ENCODE measurements at regions not wholly inside any gene's neighbourhood (a gene's known extent, or its start where the extent isn't known, plus 50 kb on each side); places are given as distances from the start of the nearest gene placed in this dataset.

DNA sequence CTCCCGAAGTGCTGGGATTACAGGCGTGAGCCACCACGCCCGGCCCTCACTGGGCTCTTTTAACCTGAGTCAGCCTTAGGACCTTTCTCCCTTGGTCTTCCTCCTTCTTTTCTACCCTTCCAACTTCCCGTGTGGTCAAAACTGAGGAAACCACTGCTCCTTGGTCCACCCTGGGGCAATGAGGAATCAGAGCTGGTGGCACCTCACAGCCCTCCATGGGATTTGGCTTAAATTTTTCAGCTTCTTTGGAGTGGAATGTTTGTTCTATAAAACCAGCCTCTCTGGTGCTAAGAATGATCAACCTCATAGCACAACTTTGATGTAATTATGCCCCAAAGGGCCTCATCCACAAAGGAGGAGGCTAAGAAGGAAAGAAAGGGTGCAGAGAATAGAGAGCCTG, 76.6 kb upstream of the CFAP20DC start:
- WGBS (ENCODE audit: insufficient coverage): 92% methylated on average over 4 of the region's 5 CpGs
- no peak overlapping the region for H3K27ac ChIP-seq (ENCODE audit: low read length)
- H3K4me1 Mint-ChIP-seq: no peaks in the 10 kb centered on the region

DNA sequence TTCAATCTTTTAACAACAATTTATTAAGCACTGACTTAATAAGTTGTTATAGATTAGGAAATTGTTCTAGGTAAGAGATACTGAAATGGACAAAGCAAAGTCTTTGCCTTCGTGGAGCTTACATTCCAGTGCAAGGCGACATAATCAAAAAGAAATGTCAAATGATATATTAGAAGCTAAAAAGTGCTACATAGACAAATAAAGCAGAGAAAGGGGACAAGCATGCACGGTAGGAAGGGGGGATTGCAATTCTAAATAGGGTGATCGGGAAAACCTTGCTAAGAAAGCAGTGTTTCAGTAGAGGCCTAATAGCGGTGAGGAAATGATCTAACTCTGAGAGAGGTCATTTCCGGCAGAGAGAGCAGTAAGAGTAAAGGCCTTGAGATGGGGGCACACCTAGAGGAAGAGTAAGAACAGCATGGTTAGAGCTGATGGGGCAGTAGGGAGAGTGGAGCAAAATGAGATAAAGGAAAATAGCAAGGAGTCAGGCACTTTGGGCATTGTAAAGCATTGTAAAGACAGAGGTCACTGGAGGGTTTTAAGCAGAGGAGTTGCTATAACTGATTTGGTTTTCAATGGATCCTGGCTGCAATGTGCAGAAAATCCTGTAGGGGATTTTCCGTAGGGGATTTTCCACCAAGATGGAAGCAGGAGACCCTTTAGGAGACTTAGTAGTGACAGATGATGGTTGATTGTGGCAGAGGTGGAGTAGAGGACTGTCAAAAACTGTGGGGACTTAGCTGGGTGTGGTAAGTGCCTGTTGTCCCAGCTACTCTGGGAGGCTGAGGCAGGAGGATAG, 71.7 kb upstream of the CFAP20DC start:
- POLR2A ChIA-PET: no interaction called here
- no peaks in the 10 kb centered on the region for H3K36me3 Mint-ChIP-seq
- H3K9me3 Mint-ChIP-seq: peaks cover 0 to 3% (median 0%) of the 10 kb centered on the region in 3 donors
- no peaks in the 10 kb centered on the region for H3K4me1 ChIP-seq (ENCODE audit: control insufficient read depth in 1 of 2, extremely low read depth in 1 of 2, insufficient read depth in 2 of 2, low read length in 2 of 2)
- peaks cover 0 to 5% of the 10 kb centered on the region in 2 donors for H3K27me3 Mint-ChIP-seq
- no peaks in the 10 kb centered on the region for H3K9me3 ChIP-seq
- WGBS (ENCODE audit: insufficient coverage): 94% methylated on average over 5 of the region's 7 CpGs
- DNase-seq: no peak
- H3K4me3 Mint-ChIP-seq: no peak overlapping the region
- no peak overlapping the region for H3K27ac Mint-ChIP-seq
- H3K4me3 ChIP-seq (ENCODE audit: control insufficient read depth in 1 of 2, extremely low read depth in 1 of 2, low read length in 1 of 2): no peak overlapping the region
- H3K27me3 ChIP-seq (replicated peaks in 1 of 2; ENCODE audit: control insufficient read depth in 2 of 2, extremely low read depth in 1 of 2, insufficient read depth in 2 of 2, low read length in 1 of 2): no peaks in the 10 kb centered on the region
- H3K4me1 Mint-ChIP-seq: no peaks in the 10 kb centered on the region
- CTCF ChIA-PET: no interaction called here
- H3K27ac ChIP-seq (ENCODE audit: low read length): no peak overlapping the region
- no peak for ATAC-seq (replicated peaks in 1 of 4)
- no peaks in the 10 kb centered on the region for H3K36me3 ChIP-seq (ENCODE audit: control insufficient read depth in 2 of 2, extremely low read depth in 1 of 2, insufficient read depth in 1 of 2, low read length in 1 of 2)

More for the DNA sequence above, 76.6 kb upstream of the CFAP20DC start:
- H3K4me3 ChIP-seq (ENCODE audit: control insufficient read depth in 1 of 2, extremely low read depth in 1 of 2, low read length in 1 of 2): no peak overlapping the region
- ATAC-seq (replicated peaks in 1 of 4) (no peak), DNase-seq (no peak)
- H3K9me3 ChIP-seq: no peaks in the 10 kb centered on the region
- no peaks in the 10 kb centered on the region for H3K36me3 Mint-ChIP-seq
- no peaks in the 10 kb centered on the region for H3K36me3 ChIP-seq (ENCODE audit: control insufficient read depth in 2 of 2, extremely low read depth in 1 of 2, insufficient read depth in 1 of 2, low read length in 1 of 2)
- ChIA-PET POLR2A (no interaction called here), CTCF (interaction anchor here in 1 of 2 donors (0.7 kb wide), 1 partner anchor 24 kb away, joined by 3 read pairs; no protein-coding TSS in a partner anchor)
- no peaks in the 10 kb centered on the region for H3K27me3 Mint-ChIP-seq
- no peak overlapping the region for H3K27ac Mint-ChIP-seq
- H3K9me3 Mint-ChIP-seq: peaks cover 0 to 3% (median 0%) of the 10 kb centered on the region in 3 donors
- no peaks in the 10 kb centered on the region for H3K4me1 ChIP-seq (ENCODE audit: control insufficient read depth in 1 of 2, extremely low read depth in 1 of 2, insufficient read depth in 2 of 2, low read length in 2 of 2)
- H3K27me3 ChIP-seq (replicated peaks in 1 of 2; ENCODE audit: control insufficient read depth in 2 of 2, extremely low read depth in 1 of 2, insufficient read depth in 2 of 2, low read length in 1 of 2): no peaks in the 10 kb centered on the region
- H3K4me3 Mint-ChIP-seq: no peak overlapping the region

- peaks cover 0 to 3% (median 0%) of the 10 kb centered on the region in 3 donors for H3K4me1 Mint-ChIP-seq
- no peaks in the 10 kb centered on the region for H3K4me1 ChIP-seq (ENCODE audit: control insufficient read depth in 1 of 2, extremely low read depth in 1 of 2, insufficient read depth in 2 of 2, low read length in 2 of 2)
- H3K4me3 Mint-ChIP-seq: no peak overlapping the region
- ChIA-PET POLR2A (no interaction called here), CTCF (no interaction called here)
- WGBS (ENCODE audit: insufficient coverage): 100% methylated on average over 1 of the region's 3 CpGs
- no peak overlapping the region for H3K27ac ChIP-seq (ENCODE audit: low read length)
- ATAC-seq (replicated peaks in 1 of 4) (no peak), DNase-seq (no peak)
- no peak overlapping the region for H3K27ac Mint-ChIP-seq
- H3K36me3 Mint-ChIP-seq: no peaks in the 10 kb centered on the region
- H3K4me3 ChIP-seq (ENCODE audit: control insufficient read depth in 1 of 2, extremely low read depth in 1 of 2, low read length in 1 of 2): no peak overlapping the region
- H3K9me3 ChIP-seq: no peaks in the 10 kb centered on the region
- H3K36me3 ChIP-seq (ENCODE audit: control insufficient read depth in 2 of 2, extremely low read depth in 1 of 2, insufficient read depth in 1 of 2, low read length in 1 of 2): no peaks in the 10 kb centered on the region
- peaks cover 0 to 5% of the 10 kb centered on the region in 2 donors for H3K27me3 Mint-ChIP-seq
- peaks cover 0 to 3% (median 0%) of the 10 kb centered on the region in 3 donors for H3K9me3 Mint-ChIP-seq
- H3K27me3 ChIP-seq (replicated peaks in 1 of 2; ENCODE audit: control insufficient read depth in 2 of 2, extremely low read depth in 1 of 2, insufficient read depth in 2 of 2, low read length in 1 of 2): no peaks in the 10 kb centered on the region
These were observed 69.1 kb upstream of the CFAP20DC start for GRCh38 chr3:59118928-59119327.

GRCh38 chr3:59117396-59117795, 67.6 kb upstream of the CFAP20DC start:
- WGBS (ENCODE audit: insufficient coverage): no CpG with 5 or more reads among the region's 3 CpGs
- Mint-ChIP-seq H3K27ac (no peak overlapping the region), H3K4me1 (peaks cover 0 to 3% (median 0%) of the 10 kb centered on the region in 3 donors), H3K27me3 (peaks cover 4 to 5% of the 10 kb centered on the region in 2 donors), H3K9me3 (no peaks in the 10 kb centered on the region), H3K36me3 (no peaks in the 10 kb centered on the region), H3K4me3 (no peak overlapping the region)
- ChIA-PET CTCF (no interaction called here), POLR2A (no interaction called here)
- DNase-seq (no peak), ATAC-seq (replicated peaks in 1 of 4) (no peak)
- H3K27ac ChIP-seq (ENCODE audit: low read length): no peak overlapping the region
- no peaks in the 10 kb centered on the region for H3K36me3 ChIP-seq (ENCODE audit: control insufficient read depth in 2 of 2, extremely low read depth in 1 of 2, insufficient read depth in 1 of 2, low read length in 1 of 2)
- H3K4me1 ChIP-seq (ENCODE audit: control insufficient read depth in 1 of 2, extremely low read depth in 1 of 2, insufficient read depth in 2 of 2, low read length in 2 of 2): no peaks in the 10 kb centered on the region
- no peak overlapping the region for H3K4me3 ChIP-seq (ENCODE audit: control insufficient read depth in 1 of 2, extremely low read depth in 1 of 2, low read length in 1 of 2)
- H3K9me3 ChIP-seq: no peaks in the 10 kb centered on the region
- H3K27me3 ChIP-seq (replicated peaks in 1 of 2; ENCODE audit: control insufficient read depth in 2 of 2, extremely low read depth in 1 of 2, insufficient read depth in 2 of 2, low read length in 1 of 2): no peaks in the 10 kb centered on the region

DNA sequence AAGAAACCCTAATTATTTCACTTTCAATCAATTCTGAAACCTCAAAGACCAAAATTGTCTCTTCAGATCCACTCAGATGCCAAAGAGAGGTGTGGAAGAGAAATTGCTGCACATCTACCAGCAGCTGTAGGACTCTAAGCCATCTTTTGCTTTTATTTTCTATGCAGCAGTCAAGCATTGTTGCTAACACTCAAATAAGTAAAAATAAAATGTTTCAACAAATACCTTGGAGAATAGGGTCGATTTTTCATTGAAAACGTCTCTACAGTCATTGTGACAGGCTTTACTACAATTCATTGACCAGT, 66.4 kb upstream of the CFAP20DC start:
- Mint-ChIP-seq H3K27ac (no peak overlapping the region), H3K9me3 (no peaks in the 10 kb centered on the region), H3K36me3 (no peaks in the 10 kb centered on the region), H3K4me3 (no peak overlapping the region), H3K27me3 (peaks cover 4 to 5% of the 10 kb centered on the region in 2 donors), H3K4me1 (peaks cover 0 to 3% (median 0%) of the 10 kb centered on the region in 3 donors)
- H3K4me1 ChIP-seq (ENCODE audit: control insufficient read depth in 1 of 2, extremely low read depth in 1 of 2, insufficient read depth in 2 of 2, low read length in 2 of 2): no peaks in the 10 kb centered on the region
- CTCF ChIA-PET: no interaction called here
- ATAC-seq (replicated peaks in 1 of 4): no peak
- no peaks in the 10 kb centered on the region for H3K36me3 ChIP-seq (ENCODE audit: control insufficient read depth in 2 of 2, extremely low read depth in 1 of 2, insufficient read depth in 1 of 2, low read length in 1 of 2)
- H3K4me3 ChIP-seq (ENCODE audit: control insufficient read depth in 1 of 2, extremely low read depth in 1 of 2, low read length in 1 of 2): no peak overlapping the region
- H3K9me3 ChIP-seq: no peaks in the 10 kb centered on the region
- H3K27ac ChIP-seq (ENCODE audit: low read length): no peak overlapping the region
- WGBS (ENCODE audit: insufficient coverage): no CpG with 5 or more reads among the region's 2 CpGs
- POLR2A ChIA-PET: no interaction called here
- H3K27me3 ChIP-seq (replicated peaks in 1 of 2; ENCODE audit: control insufficient read depth in 2 of 2, extremely low read depth in 1 of 2, insufficient read depth in 2 of 2, low read length in 1 of 2): no peaks in the 10 kb centered on the region
- no peak for DNase-seq

DNA sequence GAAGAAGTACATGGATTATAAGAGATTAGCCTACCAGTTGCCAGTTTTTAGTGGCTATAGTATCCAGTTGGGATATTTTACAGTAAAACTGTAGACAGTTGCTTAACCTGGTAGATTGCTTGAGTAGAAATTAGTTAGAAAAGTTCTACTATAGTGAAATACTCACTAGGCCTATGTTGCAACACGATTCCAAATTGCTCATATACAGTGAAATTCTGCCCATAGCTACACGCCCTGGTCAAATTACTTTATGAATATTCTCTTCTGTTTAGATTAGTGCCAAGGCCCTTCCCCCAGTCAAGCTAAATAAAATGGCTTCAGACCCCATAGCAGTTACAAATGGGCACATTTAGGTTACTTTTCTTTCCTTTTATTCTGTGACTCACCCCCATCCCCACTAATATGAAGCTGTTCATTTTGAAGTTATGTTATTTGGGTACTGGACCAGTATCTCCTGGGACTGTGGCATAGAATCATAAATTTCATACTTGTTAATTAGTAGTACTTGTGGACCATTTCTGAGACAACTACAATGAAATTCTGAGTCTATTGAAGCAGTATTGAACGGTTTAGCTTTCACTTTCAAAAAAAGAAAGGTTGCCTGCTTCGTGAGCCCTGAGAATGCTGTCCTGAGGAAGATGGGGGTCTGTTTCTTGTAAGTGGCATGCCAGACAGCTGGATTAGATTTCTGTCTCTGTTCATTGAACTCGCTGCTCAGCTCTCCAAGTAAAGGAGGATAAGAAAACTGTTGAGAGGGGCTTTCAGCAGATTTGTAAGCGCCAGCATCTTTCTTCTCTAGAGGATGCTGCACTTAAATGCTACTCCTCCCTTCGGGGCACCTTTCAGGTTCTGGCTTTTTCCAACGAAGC, 65.8 kb upstream of the CFAP20DC start:
- Histone ChIP-seq H3K27ac (ENCODE audit: low read length) (no peak overlapping the region), H3K9me3 (no peaks in the 10 kb centered on the region), H3K4me3 (ENCODE audit: control insufficient read depth in 1 of 2, extremely low read depth in 1 of 2, low read length in 1 of 2) (no peak overlapping the region), H3K27me3 (replicated peaks in 1 of 2; ENCODE audit: control insufficient read depth in 2 of 2, extremely low read depth in 1 of 2, insufficient read depth in 2 of 2, low read length in 1 of 2) (no peaks in the 10 kb centered on the region), H3K4me1 (ENCODE audit: control insufficient read depth in 1 of 2, extremely low read depth in 1 of 2, insufficient read depth in 2 of 2, low read length in 2 of 2) (no peaks in the 10 kb centered on the region), H3K36me3 (ENCODE audit: control insufficient read depth in 2 of 2, extremely low read depth in 1 of 2, insufficient read depth in 1 of 2, low read length in 1 of 2) (no peaks in the 10 kb centered on the region)
- POLR2A ChIA-PET: no interaction called here
- Mint-ChIP-seq H3K27me3 (peaks cover 4 to 5% of the 10 kb centered on the region in 2 donors), H3K36me3 (no peaks in the 10 kb centered on the region), H3K27ac (no peak overlapping the region), H3K4me1 (peaks cover 0 to 3% (median 0%) of the 10 kb centered on the region in 3 donors), H3K9me3 (no peaks in the 10 kb centered on the region), H3K4me3 (no peak overlapping the region)
- DNase-seq: no peak
- CTCF ChIA-PET: no interaction called here
- no peak for ATAC-seq (replicated peaks in 1 of 4)
- WGBS (ENCODE audit: insufficient coverage): no CpG with 5 or more reads among the region's 8 CpGs
